SK-N-SH (cell line): ENCODE measurements at regions not wholly inside any gene's neighbourhood (a gene's known extent, or its start where the extent isn't known, plus 50 kb on each side); places are given as distances from the start of the nearest gene placed in this dataset.
A peak's percentile ranks its signal among the peaks of the same experiment; 100 is the strongest.

ENCODE experiments used
- CTCF ChIA-PET: fragments of 300-600, 350-600 bp; formaldehyde crosslinking; extraction: SDS; loops from one replicate; lab custom pipeline; 2021; lab: Yijun Ruan, JAX
- POLR2A ChIA-PET: fragments of 350-600 bp; sonication (Branson Sonifier 250); formaldehyde crosslinking; extraction: SDS; loops from one replicate; lab custom pipeline; 2020; ENCODE audit warnings: antibody characterized with exemption, inconsistent platforms; lab: Yijun Ruan, JAX
- DNase-seq: peaks from one replicate; pipeline ENCODE4 v3.0.0; 2012
- H2AFZ ChIP-seq: fragments of 200-600 bp; sonication (generic); 2 replicates; pipeline ENCODE4 v1.8.1; 2016; ENCODE audit warnings: antibody characterized with exemption, mild to moderate bottlenecking, low read depth
- H3F3A ChIP-seq: fragments of 200-600 bp; sonication (generic); replicated peaks from 2 replicates; pipeline ENCODE3; 2016; ENCODE audit warnings: antibody characterized with exemption, mild to moderate bottlenecking; ENCODE audit not compliant: insufficient read depth
- H3K27ac ChIP-seq, 2 experiments: fragments of 200-500 bp in 1 of 2; fragments of 200-600 bp in 1 of 2; sonication (Bioruptor generic) in 1 of 2; sonication (generic), shearing (Covaris generic) in 1 of 2; 2 replicates each; pipeline versions ENCODE4 v1.5.1 to v1.6.1; 2014 to 2016; ENCODE audit warnings: low read depth in 2 of 2, inconsistent platforms in 1 of 2, low read length in 1 of 2, mild to moderate bottlenecking in 1 of 2, mixed read lengths in 1 of 2
- H3K27me3 ChIP-seq: fragments of 200-600 bp; sonication (generic), shearing (Covaris generic); 2 replicates; pipeline ENCODE4 v1.6.1; 2016; ENCODE audit warnings: mixed run types; ENCODE audit not compliant: insufficient read depth
- H3K36me3 ChIP-seq, 2 experiments: fragments of 200-500 bp in 1 of 2; fragments of 200-600 bp in 1 of 2; sonication (Bioruptor generic) in 1 of 2; sonication (generic) in 1 of 2; replicated peaks in 1 of 2; 2 replicates each; pipeline versions ENCODE3 to v1.5.1; 2014 to 2016; ENCODE audit warnings: low read length in 1 of 2, mild to moderate bottlenecking in 1 of 2; ENCODE audit not compliant: insufficient read depth in 2 of 2, control insufficient read depth in 1 of 2
- H3K4me1 ChIP-seq, 2 experiments: fragments of 200-500 bp in 1 of 2; fragments of 200-600 bp in 1 of 2; sonication (Bioruptor generic) in 1 of 2; sonication (generic), shearing (Covaris generic) in 1 of 2; 2 replicates each; pipeline versions ENCODE4 v1.5.1 to v1.6.1; 2014 to 2016; ENCODE audit warnings: low read depth in 1 of 2, low read length in 1 of 2, mixed run types in 1 of 2; ENCODE audit not compliant: insufficient read depth in 2 of 2, control insufficient read depth in 1 of 2
- H3K4me2 ChIP-seq: fragments of 200-600 bp; sonication (generic), shearing (Covaris generic); 2 replicates; pipeline ENCODE4 v1.6.1; 2017; ENCODE audit warnings: mixed run types
- H3K4me3 ChIP-seq, 2 experiments: fragments of 200-500 bp in 1 of 2; fragments of 200-600 bp in 1 of 2; sonication (Bioruptor generic) in 1 of 2; sonication (generic), shearing (Covaris generic) in 1 of 2; 2 replicates each; pipeline versions ENCODE4 v1.5.1 to v1.8.1; 2014 to 2016; ENCODE audit warnings: low read depth in 2 of 2, inconsistent platforms in 1 of 2, low read length in 1 of 2, mild to moderate bottlenecking in 1 of 2, mixed read lengths in 1 of 2, moderate library complexity in 1 of 2
- H3K79me2 ChIP-seq: fragments of 200-600 bp; sonication (generic); 2 replicates; pipeline ENCODE4 v1.8.1; 2017; ENCODE audit warnings: mild to moderate bottlenecking; ENCODE audit not compliant: insufficient read depth
- H3K9ac ChIP-seq: fragments of 200-600 bp; sonication (generic); 2 replicates; pipeline ENCODE4 v1.6.1; 2017; ENCODE audit warnings: mixed run types
- H3K9me2 ChIP-seq: fragments of 200-600 bp; sonication (generic); 2 replicates; pipeline ENCODE4 v1.6.1; 2017; ENCODE audit warnings: mixed run types
- H3K9me3 ChIP-seq: fragments of 200-600 bp; sonication (generic); 2 replicates; pipeline ENCODE4 v1.6.1; 2017; ENCODE audit warnings: mixed run types, mild to moderate bottlenecking, moderate library complexity
- H4K20me1 ChIP-seq: fragments of 200-600 bp; sonication (generic); 2 replicates; pipeline ENCODE4 v1.6.1; 2017; ENCODE audit warnings: mild to moderate bottlenecking, mixed run types; ENCODE audit not compliant: insufficient read depth
- CHD2 ChIP-seq: fragments of 150-350 bp; IDR thresholded peaks from 2 replicates; pipeline ENCODE4 v1.6.1; 2018; ENCODE audit warnings: low read length; ENCODE audit not compliant: partially characterized antibody
- ELF1 ChIP-seq: IDR thresholded peaks from 2 replicates; pipeline ENCODE4 v1.4.0; 2012
- EP300 ChIP-seq, 2 experiments: IDR thresholded peaks; 2 replicates each; pipeline versions ENCODE4 v1.4.0 to v1.6.1; 2012; ENCODE audit warnings: borderline replicate concordance in 1 of 2, low read depth in 1 of 2, low read length in 1 of 2
- EZH2phosphoT487 ChIP-seq: fragments of 200-600 bp; sonication (generic); IDR thresholded peaks from 2 replicates; pipeline ENCODE4 v1.6.1; 2017; ENCODE audit warnings: low read depth, mixed run types, mild to moderate bottlenecking, antibody characterized with exemption, moderate library complexity, borderline replicate concordance
- FOSL2 ChIP-seq: IDR thresholded peaks from 2 replicates; pipeline ENCODE4 v1.4.0; 2012; ENCODE audit warnings: low read depth, mild to moderate bottlenecking, moderate library complexity, borderline replicate concordance
- FOXM1 ChIP-seq: IDR thresholded peaks from 2 replicates; pipeline ENCODE4 v1.4.0; 2012; ENCODE audit warnings: low read depth, mild to moderate bottlenecking
- GABPA ChIP-seq: IDR thresholded peaks from 2 replicates; pipeline ENCODE4 v1.4.0; 2012; ENCODE audit warnings: low read depth, mild to moderate bottlenecking
- GATA2 ChIP-seq: sonication (generic); formaldehyde crosslinking; IDR thresholded peaks from 2 replicates; pipeline ENCODE4 v1.5.0; 2020; ENCODE audit warnings: mild to moderate bottlenecking, missing genetic modification reagents
- JUND ChIP-seq: IDR thresholded peaks from 2 replicates; pipeline ENCODE4 v1.4.0; 2012
- MAX ChIP-seq: IDR thresholded peaks from 2 replicates; pipeline ENCODE4 v1.4.0; 2012; ENCODE audit warnings: low read depth
- MXI1 ChIP-seq: IDR thresholded peaks from 2 replicates; pipeline ENCODE4 v1.6.1; 2012; ENCODE audit warnings: mild to moderate bottlenecking, low read depth, low read length, improper control_type of control experiment
- NFIC ChIP-seq: IDR thresholded peaks from 2 replicates; pipeline ENCODE4 v1.4.0; 2012; ENCODE audit warnings: borderline replicate concordance
- REST ChIP-seq: IDR thresholded peaks from 2 replicates; pipeline ENCODE4 v1.6.1; 2012; ENCODE audit warnings: mild to moderate bottlenecking, low read depth, low read length, moderate library complexity
- RFX5 ChIP-seq: IDR thresholded peaks from 2 replicates; pipeline ENCODE4 v1.6.1; 2012; ENCODE audit warnings: mild to moderate bottlenecking, improper control_type of control experiment, low read length
- RXRA ChIP-seq: IDR thresholded peaks from 2 replicates; pipeline ENCODE4 v1.4.0; 2012; ENCODE audit warnings: low read depth, mild to moderate bottlenecking, borderline replicate concordance
- SIN3A ChIP-seq: IDR thresholded peaks from 2 replicates; pipeline ENCODE4 v1.6.1; 2012; ENCODE audit warnings: low read depth, mild to moderate bottlenecking, low read length, moderate library complexity, borderline replicate concordance
- TCF12 ChIP-seq: IDR thresholded peaks from 2 replicates; pipeline ENCODE4 v1.4.0; 2012
- TEAD4 ChIP-seq: IDR thresholded peaks from 2 replicates; pipeline ENCODE4 v1.4.0; 2012; ENCODE audit warnings: mild to moderate bottlenecking, borderline replicate concordance; ENCODE audit not compliant: insufficient read depth
- ZBTB33 ChIP-seq: IDR thresholded peaks from 2 replicates; pipeline ENCODE4 v1.4.0; 2012; ENCODE audit warnings: low read depth, borderline replicate concordance
- WGBS: methylation state at CpG from one replicate; pipeline ENCODE4 v1.1.6; 2017; ENCODE audit warnings: low lambda C conversion rate; 5-methylcytosine and 5-hydroxymethylcytosine counted together

GRCh38 chr2:234841321-234842015 is 110.3 kb upstream of the SH3BP4 start:
- H2AFZ ChIP-seq, result no peak overlapping the region
- ChIA-PET POLR2A (no interaction called here), CTCF (no interaction called here)
- H3K9ac ChIP-seq, result no peak overlapping the region
- H4K20me1 ChIP-seq, result no peaks in the 10 kb centered on the region
- H3K27ac ChIP-seq, result no peak overlapping the region
- H3K4me2 ChIP-seq, result no peak overlapping the region
- no peaks in the 10 kb centered on the region for H3K9me2 ChIP-seq
- H3K4me3 ChIP-seq, result no peak overlapping the region
- H3K79me2 ChIP-seq, result no peaks in the 10 kb centered on the region
- WGBS, result 90% methylated on average over 6 of the region's 6 CpGs
- H3F3A ChIP-seq, result peaks cover 7% of the 10 kb centered on the region
- H3K27me3 ChIP-seq, result no peaks in the 10 kb centered on the region
- no peak for TF ChIP-seq FOSL2
- TF ChIP-seq ZBTB33, result no peak
- TF ChIP-seq REST, result no peak
- no peak for TF ChIP-seq EZH2phosphoT487
- TF ChIP-seq MXI1, result no peak
- no peak for TF ChIP-seq FOXM1
- TF ChIP-seq, all 33 proteins: peak for 0
- H3K4me1 ChIP-seq, result peaks cover under 1 to 13% of the 10 kb centered on the region in 2 experiments; a peak in 2 of 4 replicates
- no peaks in the 10 kb centered on the region for H3K9me3 ChIP-seq
- H3K36me3 ChIP-seq, result no peaks in the 10 kb centered on the region
- no peak for DNase-seq

- H3K79me2 ChIP-seq, result no peaks in the 10 kb centered on the region
- H3F3A ChIP-seq, result peaks cover 7% of the 10 kb centered on the region
- ChIA-PET CTCF (no interaction called here), POLR2A (no interaction called here)
- no peak for DNase-seq
- H3K4me2 ChIP-seq, result peak overlapping the region; percentile 30; the same call in 1 of the 2 replicates
- no peak overlapping the region; the same call in 1 of the 2 replicates for H2AFZ ChIP-seq
- H3K9me2 ChIP-seq, result no peaks in the 10 kb centered on the region
- no peaks in the 10 kb centered on the region for H4K20me1 ChIP-seq
- 20% methylated on average over 5 of the region's 5 CpGs for WGBS
- no peaks in the 10 kb centered on the region for H3K9me3 ChIP-seq
- H3K9ac ChIP-seq, result no peak overlapping the region
- peaks cover 11 to 13% of the 10 kb centered on the region in 2 experiments; a peak in 3 of 4 replicates for H3K4me1 ChIP-seq
- peak overlapping the region in 1 of 2 experiments; percentile 29; a peak in 2 of 4 replicates for H3K27ac ChIP-seq
- H3K27me3 ChIP-seq, result no peaks in the 10 kb centered on the region
- H3K36me3 ChIP-seq, result no peaks in the 10 kb centered on the region
- H3K4me3 ChIP-seq, result no peak overlapping the region
- TF ChIP-seq TEAD4 (peak; percentile 89), CHD2 (no peak), ELF1 (0 out of 2 replicates have a peak, but pooled peaks have one; percentile 10), ZBTB33 (no peak), GATA2 (CRISPR knock-in tag) (no peak), TCF12 (peak; percentile 93), MAX (peak; percentile 88), FOSL2 (peak; percentile 95), RFX5 (no peak), GABPA (0 out of 2 replicates have a peak, but pooled peaks have one; percentile 13), RXRA (peak; percentile 73; the same call in 1 of the 2 replicates), SIN3A (no peak), NFIC (peak; percentile 82), EP300 (IDR thresholded peaks at IDR 0.05; ENCODE audit: borderline replicate concordance in 1 of 2, low read depth in 1 of 2, low read length in 1 of 2) (peak in 1 of 2 experiments; percentile 81; a peak in 2 of 4 replicates), JUND (peak; percentile 97)
Observed at GRCh38 chr2:234840336-234840735, 111.5 kb upstream of the SH3BP4 start.
